Thyroid gland (tissue), 4 donors: ENCODE measurements at regions not wholly inside any gene's neighbourhood (a gene's known extent, or its start where the extent isn't known, plus 50 kb on each side); places are given as distances from the start of the nearest gene placed in this dataset. TPM values are rescaled to one million over a fixed set of nuclear protein-coding genes. Genes with fewer than 3 reads are reported as not detected.

Experiments
- DNase-seq, 2 donors: peaks; one replicate each; pipeline ENCODE4 v3.0.0-alpha.2; 2019
- H3K27ac ChIP-seq, 3 donors: fragments of 200-600 bp; sonication (generic); 1 replicate in 2 of 3; 2 replicates in 1 of 3; pipeline ENCODE4 v1.5.1; 2016 to 2019; ENCODE audit warnings: mild to moderate bottlenecking in 1 of 3, moderate library complexity in 1 of 3
- H3K27me3 ChIP-seq: fragments of 200-600 bp; sonication (generic); one replicate; pipeline ENCODE4 v1.5.1; 2019
- H3K36me3 ChIP-seq, 2 donors: fragments of 200-600 bp; sonication (generic); one replicate each; pipeline ENCODE4 v1.5.1; 2016 to 2019
- H3K4me1 ChIP-seq, 2 donors: fragments of 200-600 bp; sonication (generic); one replicate each; pipeline ENCODE4 v1.5.1; 2017 to 2019
- H3K4me3 ChIP-seq, 3 donors: fragments of 200-600 bp; sonication (generic); replicated peaks in 1 of 3; 1 replicate in 2 of 3; 2 replicates in 1 of 3; pipeline ENCODE4 v1.5.1; 2016; ENCODE audit warnings: mild to moderate bottlenecking in 1 of 3
- H3K9me3 ChIP-seq: fragments of 200-600 bp; sonication (generic); one replicate; pipeline ENCODE4 v1.5.1; 2017
- CTCF ChIP-seq, 6 experiments: fragments of 200-600 bp in 3 of 6; fragments of 450-650 bp in 3 of 6; sonication (generic) in 3 of 6; IDR thresholded peaks; one replicate each; pipeline ENCODE4 v1.5.1; 2016 to 2019; ENCODE audit warnings: antibody characterized with exemption in 6 of 6, mild to moderate bottlenecking in 2 of 6, inconsistent platforms in 1 of 6, moderate library complexity in 1 of 6
- POLR2A ChIP-seq, 2 donors: fragments of 450-650 bp; IDR thresholded peaks; one replicate each; pipeline ENCODE4 v1.6.1; 2017; ENCODE audit warnings: antibody characterized with exemption in 2 of 2, mild to moderate bottlenecking in 2 of 2, moderate library complexity in 1 of 2
- WGBS, 2 donors: methylation state at CpG; one replicate each; pipeline ENCODE4 v1.1.5; 2017; 5-methylcytosine and 5-hydroxymethylcytosine counted together
- intact Hi-C: fragments of 100-400 bp; cut with DNase I; formaldehyde crosslinking; loops from one replicate; pipeline ENCODE4 v1.15.1; 2023
- small RNA-seq: library from RNA; depleted of rRNA; stranded (forward); fragments of <200 nt; gene quantifications from one replicate; pipeline ENCODE3, GENCODE V24; 2016

- no peak for DNase-seq
- H3K9me3 ChIP-seq, result no peaks in the 10 kb centered on the region
- no peak overlapping the region for H3K4me3 ChIP-seq
- H3K27ac ChIP-seq, result no peak overlapping the region
- intact Hi-C loops, result no loop called here
- WGBS, 2 donors, result 81 to 82% methylated on average over 2 of the region's 2 CpGs
- TF ChIP-seq POLR2A (IDR thresholded peaks at IDR 0.05) (no peak), CTCF (IDR thresholded peaks at IDR 0.05) (no peak)
- H3K36me3 ChIP-seq, result no peaks in the 10 kb centered on the region
- H3K4me1 ChIP-seq, result no peaks in the 10 kb centered on the region
- no peaks in the 10 kb centered on the region for H3K27me3 ChIP-seq
Observed at GRCh38 chr12:93322784-93323183, 54.9 kb upstream of the NUDT4 start.

GRCh38 chr12:93323625-93324329, 53.9 kb upstream of the NUDT4 start:
- TF ChIP-seq CTCF (IDR thresholded peaks at IDR 0.05) (no peak), POLR2A (IDR thresholded peaks at IDR 0.05) (no peak)
- intact Hi-C loops, result no loop called here

GRCh38 chr12:93325855-93326254, 51.9 kb upstream of the NUDT4 start:
- Histone ChIP-seq H3K4me3 (no peak overlapping the region), H3K36me3 (no peaks in the 10 kb centered on the region), H3K4me1 (no peaks in the 10 kb centered on the region), H3K27me3 (no peaks in the 10 kb centered on the region), H3K9me3 (no peaks in the 10 kb centered on the region), H3K27ac (no peak overlapping the region)
- intact Hi-C loops, result no loop called here
- WGBS, 2 donors, result 96 to 97% methylated on average over 7 of the region's 7 CpGs
- TF ChIP-seq CTCF (IDR thresholded peaks at IDR 0.05) (no peak), POLR2A (IDR thresholded peaks at IDR 0.05) (no peak)
- DNase-seq, result no peak

More at GRCh38 chr12:93323625-93324329, 53.9 kb upstream of the NUDT4 start:
- no peak overlapping the region for H3K27ac ChIP-seq
- no peaks in the 10 kb centered on the region for H3K27me3 ChIP-seq
- H3K36me3 ChIP-seq, result no peaks in the 10 kb centered on the region
- no peaks in the 10 kb centered on the region for H3K9me3 ChIP-seq
- DNase-seq, result no peak
- no peak overlapping the region for H3K4me3 ChIP-seq
- 69 to 74% methylated on average over 5 of the region's 5 CpGs for WGBS, 2 donors
- no peaks in the 10 kb centered on the region for H3K4me1 ChIP-seq

Small RNA genes lying in the stretch of these regions (small RNA-seq; reads per million reads assigned to genes)
- gene RF00019 (not detected), gene RF00284 (not detected), gene RPL41P5 (not detected)
